ENCODE measurements at regions not wholly inside any gene's neighbourhood (a gene's known extent, or its start where the extent isn't known, plus 50 kb on each side); places are given as distances from the start of the nearest gene placed in this dataset.

DNA sequence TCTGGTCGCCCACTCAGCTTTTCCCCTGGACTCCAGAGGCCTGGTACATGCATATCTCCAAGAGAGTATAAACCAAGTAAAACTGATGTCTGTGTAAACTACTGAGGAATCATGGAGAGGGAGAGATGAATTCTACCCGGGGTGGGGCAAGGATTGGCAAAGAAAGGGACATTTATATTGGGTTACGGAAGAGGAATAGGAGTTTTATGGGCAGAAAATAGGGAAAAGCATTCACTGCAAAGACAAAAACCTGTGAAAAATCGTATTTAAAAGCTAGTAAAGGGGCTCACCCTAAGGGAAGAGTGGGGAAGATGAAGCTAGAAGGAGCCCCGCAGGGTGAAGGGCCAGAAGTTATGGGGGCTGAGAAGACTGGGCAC, 248.0 kb upstream of the KLF4 start:
- TF ChIP-seq, protein P1, sequence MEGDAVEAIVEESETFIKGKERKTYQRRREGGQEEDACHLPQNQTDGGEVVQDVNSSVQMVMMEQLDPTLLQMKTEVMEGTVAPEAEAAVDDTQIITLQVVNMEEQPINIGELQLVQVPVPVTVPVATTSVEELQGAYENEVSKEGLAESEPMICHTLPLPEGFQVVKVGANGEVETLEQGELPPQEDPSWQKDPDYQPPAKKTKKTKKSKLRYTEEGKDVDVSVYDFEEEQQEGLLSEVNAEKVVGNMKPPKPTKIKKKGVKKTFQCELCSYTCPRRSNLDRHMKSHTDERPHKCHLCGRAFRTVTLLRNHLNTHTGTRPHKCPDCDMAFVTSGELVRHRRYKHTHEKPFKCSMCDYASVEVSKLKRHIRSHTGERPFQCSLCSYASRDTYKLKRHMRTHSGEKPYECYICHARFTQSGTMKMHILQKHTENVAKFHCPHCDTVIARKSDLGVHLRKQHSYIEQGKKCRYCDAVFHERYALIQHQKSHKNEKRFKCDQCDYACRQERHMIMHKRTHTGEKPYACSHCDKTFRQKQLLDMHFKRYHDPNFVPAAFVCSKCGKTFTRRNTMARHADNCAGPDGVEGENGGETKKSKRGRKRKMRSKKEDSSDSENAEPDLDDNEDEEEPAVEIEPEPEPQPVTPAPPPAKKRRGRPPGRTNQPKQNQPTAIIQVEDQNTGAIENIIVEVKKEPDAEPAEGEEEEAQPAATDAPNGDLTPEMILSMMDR (tag by site-specific recombination; IDR thresholded peaks at IDR 0.05) = no peak
- TF ChIP-seq ZBTB7A (tag by site-specific recombination; IDR thresholded peaks at IDR 0.05; ENCODE audit: low read depth) (no peak), GLI4 (tag by site-specific recombination; IDR thresholded peaks at IDR 0.05) (no peak)
